ENCODE measurements at regions not wholly inside any gene's neighbourhood (a gene's known extent, or its start where the extent isn't known, plus 50 kb on each side); places are given as distances from the start of the nearest gene placed in this dataset.

GRCh38 chr2:733001-733400 is 55.8 kb upstream of the TMEM18 start:
- 93% methylated on average over 3 of the region's 20 CpGs; no CpG with 5 or more reads in 1 of the 2 experiments for WGBS, 2 experiments (ENCODE audit: extremely low coverage in 1 of 2, insufficient coverage in 1 of 2, insufficient read length in 1 of 2, insufficient replicate concordance in 2 of 2, low coverage in 1 of 2, low lambda C conversion rate in 2 of 2, missing lambda C conversion rate in 1 of 2)
- no peak overlapping the region for H3K9ac ChIP-seq (replicated peaks in 1 of 4; ENCODE audit: extremely low read depth in 1 of 4, low read depth in 3 of 4, low read length in 3 of 4)
- no peaks in the 10 kb centered on the region for H4K20me1 ChIP-seq (replicated peaks in 1 of 2; ENCODE audit: control insufficient read depth in 1 of 2, insufficient read depth in 2 of 2, low read length in 2 of 2)
- no peak overlapping the region for H3K27ac ChIP-seq (ENCODE audit: low read depth, low read length)
- peaks cover 0 to 3% of the 10 kb centered on the region in 2 experiments; a peak in 1 of 4 replicates for H3K79me2 ChIP-seq (ENCODE audit: control insufficient read depth in 1 of 2, insufficient read depth in 2 of 2, low read length in 2 of 2)
- no peak overlapping the region for H2BK5ac ChIP-seq (ENCODE audit: low read depth, low read length)
- H2BK120ac ChIP-seq (replicated peaks; ENCODE audit: low read depth, low read length) = no peak overlapping the region
- no peak overlapping the region for H4K5ac ChIP-seq (ENCODE audit: insufficient read length, low read depth, low read length)
- no peak overlapping the region for H3K18ac ChIP-seq (ENCODE audit: extremely low read depth, low read length)
- no peak for DNase-seq (ENCODE audit: low read depth in 1 of 2, low spot score in 2 of 2)
- no peaks in the 10 kb centered on the region; the same call in 1 of the 2 replicates for H3K79me1 ChIP-seq (ENCODE audit: low read depth, low read length)
- H4K8ac ChIP-seq (ENCODE audit: extremely low read depth, insufficient read depth, low read length) = no peak overlapping the region
- H2BK20ac ChIP-seq (ENCODE audit: low read length) = no peak overlapping the region; the same call in 1 of the 2 replicates
- no peaks in the 10 kb centered on the region; a peak in 2 of 7 replicates for H3K27me3 ChIP-seq (replicated peaks in 1 of 4; ENCODE audit: control insufficient read depth in 3 of 4, extremely low read depth in 1 of 4, insufficient read depth in 3 of 4, low read length in 3 of 4)
- no peak overlapping the region for H3K23ac ChIP-seq (ENCODE audit: insufficient read length)
- no peak overlapping the region for H3K56ac ChIP-seq (replicated peaks; ENCODE audit: insufficient read length, low read depth, low read length)
- H2BK15ac ChIP-seq (ENCODE audit: low read length) = no peak overlapping the region
- H3K4ac ChIP-seq (replicated peaks; ENCODE audit: insufficient read length, low read depth, low read length) = no peak overlapping the region
- no peaks in the 10 kb centered on the region; a peak in 1 of 8 replicates for H3K36me3 ChIP-seq (ENCODE audit: control insufficient read depth in 2 of 4, insufficient read depth in 4 of 4, low read length in 3 of 4)
- no peak for FAIRE-seq
- no peak overlapping the region for H4K91ac ChIP-seq (replicated peaks; ENCODE audit: insufficient read length, low read length)
- H2AFZ ChIP-seq (ENCODE audit: low read length) = no peak overlapping the region
- CTCF ChIA-PET (ENCODE audit: partially characterized antibody) = interaction anchor here (1.0 to 6.4 kb wide), 2 partner anchors 17 to 18 kb away, joined by 3 to 59 read pairs; no protein-coding TSS in a partner anchor
- POLR2A ChIA-PET (ENCODE audit: partially characterized antibody) = interaction anchor here (1.8 kb wide), 1 partner anchor 52 kb away, joined by 4 read pairs; no protein-coding TSS in a partner anchor
- no peak overlapping the region for H3K4me3 ChIP-seq (ENCODE audit: extremely low read depth in 1 of 4, insufficient read depth in 2 of 4, low read depth in 3 of 4, low read length in 4 of 4)
- H3K4me2 ChIP-seq (ENCODE audit: insufficient read depth in 1 of 2, low read depth in 2 of 2, low read length in 2 of 2) = no peak overlapping the region
- H2BK12ac ChIP-seq (ENCODE audit: low read depth, low read length) = no peak overlapping the region
- no peak overlapping the region for H3K14ac ChIP-seq (ENCODE audit: insufficient read length)
- peaks cover 8 to 19% (median 14%) of the 10 kb centered on the region in 4 experiments for H3K4me1 ChIP-seq (replicated peaks in 1 of 4; ENCODE audit: control insufficient read depth in 3 of 4, insufficient read depth in 4 of 4, low read length in 3 of 4)
- H2AK5ac ChIP-seq (ENCODE audit: low read depth, low read length) = no peak overlapping the region
- no peaks in the 10 kb centered on the region for H3K9me3 ChIP-seq (ENCODE audit: insufficient read depth in 2 of 2, low read depth in 1 of 2, low read length in 1 of 2)
- H3K23me2 ChIP-seq (ENCODE audit: low read depth, low read length) = peaks cover 2% of the 10 kb centered on the region; the same call in 1 of the 2 replicates
- TF ChIP-seq, protein P1, sequence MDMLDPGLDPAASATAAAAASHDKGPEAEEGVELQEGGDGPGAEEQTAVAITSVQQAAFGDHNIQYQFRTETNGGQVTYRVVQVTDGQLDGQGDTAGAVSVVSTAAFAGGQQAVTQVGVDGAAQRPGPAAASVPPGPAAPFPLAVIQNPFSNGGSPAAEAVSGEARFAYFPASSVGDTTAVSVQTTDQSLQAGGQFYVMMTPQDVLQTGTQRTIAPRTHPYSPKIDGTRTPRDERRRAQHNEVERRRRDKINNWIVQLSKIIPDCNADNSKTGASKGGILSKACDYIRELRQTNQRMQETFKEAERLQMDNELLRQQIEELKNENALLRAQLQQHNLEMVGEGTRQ (IDR thresholded peaks at IDR 0.05; ENCODE audit: low read length) = no peak
- TF ChIP-seq TBP (IDR thresholded peaks at IDR 0.05; ENCODE audit: low read depth, low read length) = no peak
- no peak for TF ChIP-seq CTBP2 (IDR thresholded peaks at IDR 0.05; ENCODE audit: borderline replicate concordance, insufficient read depth, insufficient read length, low read length)
- TF ChIP-seq JUN (IDR thresholded peaks at IDR 0.05; ENCODE audit: low read depth, low read length) = no peak
- TF ChIP-seq CHD1 (IDR thresholded peaks at IDR 0.05; ENCODE audit: low read depth, low read length) = no peak
- no peak for TF ChIP-seq CBX8 (IDR thresholded peaks at IDR 0.05; ENCODE audit: borderline replicate concordance, low read depth, low read length)
- TF ChIP-seq SP1 (IDR thresholded peaks at IDR 0.05; ENCODE audit: low read depth, low read length) = no peak
- TF ChIP-seq SUZ12 (IDR thresholded peaks at IDR 0.05; ENCODE audit: low read length) = no peak
- TF ChIP-seq EZH2 (IDR thresholded peaks at IDR 0.05; ENCODE audit: low read depth, low read length, severe bottlenecking) = no peak
- no peak for TF ChIP-seq RNF2 (IDR thresholded peaks at IDR 0.05; ENCODE audit: borderline replicate concordance, low read depth, low read length, missing control alignments, poor library complexity, severe bottlenecking)
- no peak for TF ChIP-seq TAF7 (optimal IDR thresholded peaks at IDR 0.05; ENCODE audit: borderline replicate concordance, low read depth, low read length)
- no peak for TF ChIP-seq CEBPB (IDR thresholded peaks at IDR 0.05; ENCODE audit: low read depth, low read length)
- TF ChIP-seq POLR2A (IDR thresholded peaks at IDR 0.05; ENCODE audit: control extremely low read depth in 1 of 2, low read depth in 2 of 2, low read length in 2 of 2) = no peak
- TF ChIP-seq POU5F1 (IDR thresholded peaks at IDR 0.05; ENCODE audit: low read depth, low read length) = no peak
